ENCODE measurements at regions not wholly inside any gene's neighbourhood (a gene's known extent, or its start where the extent isn't known, plus 50 kb on each side); places are given as distances from the start of the nearest gene placed in this dataset.

DNA sequence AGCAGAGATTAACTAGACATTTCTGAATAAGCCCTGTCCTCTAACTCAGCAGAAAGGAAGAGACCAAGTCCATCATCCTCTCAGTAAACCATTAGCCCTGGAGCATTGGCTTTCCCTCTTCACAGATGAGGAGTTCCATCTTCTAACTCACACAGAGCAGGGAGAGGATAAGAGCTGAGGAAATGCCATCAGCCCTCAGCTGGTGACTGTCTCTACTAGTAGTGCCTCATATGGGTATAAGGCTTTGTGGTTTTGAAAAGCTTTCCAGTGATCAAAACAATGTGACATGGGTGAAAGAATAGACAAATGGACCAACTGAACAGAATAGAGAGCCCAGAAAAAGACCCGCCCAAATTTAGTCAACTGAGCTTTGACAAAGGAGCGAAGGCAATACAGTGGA, 197.2 kb upstream of the NUDT4 start:
- DNase-seq (ENCODE audit: low spot score) = no peak
- TF ChIP-seq, protein P1, sequence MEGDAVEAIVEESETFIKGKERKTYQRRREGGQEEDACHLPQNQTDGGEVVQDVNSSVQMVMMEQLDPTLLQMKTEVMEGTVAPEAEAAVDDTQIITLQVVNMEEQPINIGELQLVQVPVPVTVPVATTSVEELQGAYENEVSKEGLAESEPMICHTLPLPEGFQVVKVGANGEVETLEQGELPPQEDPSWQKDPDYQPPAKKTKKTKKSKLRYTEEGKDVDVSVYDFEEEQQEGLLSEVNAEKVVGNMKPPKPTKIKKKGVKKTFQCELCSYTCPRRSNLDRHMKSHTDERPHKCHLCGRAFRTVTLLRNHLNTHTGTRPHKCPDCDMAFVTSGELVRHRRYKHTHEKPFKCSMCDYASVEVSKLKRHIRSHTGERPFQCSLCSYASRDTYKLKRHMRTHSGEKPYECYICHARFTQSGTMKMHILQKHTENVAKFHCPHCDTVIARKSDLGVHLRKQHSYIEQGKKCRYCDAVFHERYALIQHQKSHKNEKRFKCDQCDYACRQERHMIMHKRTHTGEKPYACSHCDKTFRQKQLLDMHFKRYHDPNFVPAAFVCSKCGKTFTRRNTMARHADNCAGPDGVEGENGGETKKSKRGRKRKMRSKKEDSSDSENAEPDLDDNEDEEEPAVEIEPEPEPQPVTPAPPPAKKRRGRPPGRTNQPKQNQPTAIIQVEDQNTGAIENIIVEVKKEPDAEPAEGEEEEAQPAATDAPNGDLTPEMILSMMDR (IDR thresholded peaks at IDR 0.05; ENCODE audit: extremely low read depth, missing control alignments) = no peak

DNA sequence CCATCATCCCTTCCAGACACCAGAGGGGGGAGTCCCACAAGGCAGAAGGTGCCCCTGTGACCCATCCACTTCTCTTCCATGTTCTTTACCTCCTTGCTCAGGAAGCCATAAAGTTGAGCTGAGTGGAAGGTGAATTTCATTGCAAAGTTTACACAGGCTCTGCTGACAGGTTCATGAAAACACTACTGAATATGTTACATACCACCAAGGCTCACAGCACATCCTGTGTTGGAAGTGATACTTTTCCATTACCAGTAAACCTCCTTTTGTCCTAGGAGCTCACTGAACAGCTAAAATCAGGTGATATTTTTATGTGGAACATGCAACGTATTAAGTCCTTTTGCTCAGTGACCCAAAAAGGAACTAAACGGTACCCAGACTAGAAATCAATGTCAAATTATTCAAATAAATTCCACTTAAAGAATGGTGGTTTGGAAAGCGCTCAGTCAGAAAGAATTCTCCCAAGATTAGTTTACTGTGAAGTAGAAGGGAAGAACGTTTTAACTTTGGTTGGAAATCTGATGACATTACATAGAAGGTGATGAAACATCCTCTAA, 196.2 kb upstream of the NUDT4 start:
- TF ChIP-seq, protein P1 (IDR thresholded peaks at IDR 0.05; ENCODE audit: extremely low read depth, missing control alignments) = no peak
- no peak for DNase-seq (ENCODE audit: low spot score)

DNA sequence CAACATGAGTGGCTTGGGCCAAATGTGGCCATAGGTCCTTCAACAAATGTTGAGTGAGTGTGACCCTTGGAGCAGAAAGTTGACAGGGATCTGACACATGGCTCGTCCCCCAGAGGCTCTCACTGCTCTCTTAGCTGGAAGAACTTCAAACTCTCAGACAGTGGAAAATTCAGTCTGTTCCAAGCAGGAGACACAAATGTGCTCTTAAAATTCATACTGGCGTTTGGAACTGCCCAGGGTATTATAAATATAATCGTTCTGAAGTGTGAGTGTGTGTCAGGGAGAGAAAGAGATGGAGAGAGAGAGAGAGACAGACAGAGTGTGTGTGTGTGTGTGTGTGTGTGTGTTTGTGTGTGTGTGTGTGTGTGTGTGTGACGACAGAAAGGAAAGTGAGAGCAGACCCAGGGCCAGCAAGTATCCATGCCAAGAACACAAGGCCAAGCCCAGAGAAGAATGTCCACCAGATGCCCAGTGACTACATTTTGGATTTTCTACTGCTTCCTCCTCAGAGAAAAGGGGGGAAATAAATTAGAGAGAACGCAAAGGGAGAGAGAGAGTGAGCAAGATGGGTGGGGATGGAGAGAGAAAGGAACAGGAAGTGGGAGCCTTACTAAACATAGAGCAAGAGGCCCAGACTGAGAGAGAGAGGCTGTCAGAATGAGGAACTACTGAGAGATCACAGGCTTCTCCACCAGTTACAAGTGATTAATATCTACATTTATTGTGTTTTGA, 193.6 kb upstream of the NUDT4 start:
- TF ChIP-seq, protein P1 (IDR thresholded peaks at IDR 0.05; ENCODE audit: extremely low read depth, missing control alignments) = no peak
- peak; percentile 59 for DNase-seq (ENCODE audit: low spot score)

DNA sequence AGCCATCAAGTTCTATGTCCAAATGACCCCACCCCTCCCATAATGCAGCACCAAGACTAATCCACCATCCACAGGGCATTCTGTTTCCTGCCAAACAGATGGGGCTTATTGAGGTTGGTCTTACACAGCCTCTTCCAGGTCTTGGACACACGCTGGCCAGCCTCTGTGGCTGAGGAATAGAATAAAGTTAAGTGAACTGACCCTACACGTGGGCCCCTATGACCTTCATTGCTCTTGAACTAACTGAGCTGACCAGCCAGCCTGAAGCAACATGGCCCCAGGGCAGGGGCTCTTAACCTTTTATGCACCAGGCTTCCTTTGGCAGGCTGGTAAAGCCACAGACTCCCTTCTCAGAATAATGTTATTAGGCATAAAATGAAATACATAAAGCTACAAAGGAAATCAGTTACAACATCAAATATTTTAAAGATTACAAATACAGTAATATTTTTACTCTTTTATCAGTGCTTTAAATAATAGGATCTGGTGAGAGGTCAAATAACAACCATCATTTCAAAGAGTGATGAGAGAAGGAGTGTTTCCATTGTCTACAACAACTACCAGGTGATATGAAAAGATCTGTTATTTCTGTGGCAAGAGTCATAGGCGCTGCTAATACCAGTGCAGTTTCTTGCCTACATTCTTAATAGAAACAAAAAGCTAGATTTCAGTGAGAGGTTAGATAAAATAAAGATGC, 192.9 kb upstream of the NUDT4 start:
- DNase-seq (ENCODE audit: low spot score) = no peak
- TF ChIP-seq, protein P1 (IDR thresholded peaks at IDR 0.05; ENCODE audit: extremely low read depth, missing control alignments) = no peak

DNA sequence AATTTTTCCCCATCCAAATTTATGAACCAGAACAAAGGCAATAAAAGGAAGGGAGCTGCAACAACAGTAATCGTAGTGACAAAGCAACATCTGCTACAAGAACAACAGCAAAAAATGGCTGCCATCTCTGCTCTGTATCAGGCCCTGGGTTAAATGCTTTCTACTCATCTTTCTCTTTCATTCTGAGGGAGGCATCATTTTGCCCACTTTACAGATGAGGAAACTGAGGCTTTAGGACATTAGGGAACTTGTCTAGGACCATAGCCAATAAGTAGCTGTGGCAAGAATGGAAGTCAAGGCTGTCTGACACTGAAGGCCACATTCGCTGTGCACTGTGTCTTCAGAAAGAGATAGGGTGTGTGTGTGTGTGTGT, 192.4 kb upstream of the NUDT4 start:
- TF ChIP-seq, protein P1 (IDR thresholded peaks at IDR 0.05; ENCODE audit: extremely low read depth, missing control alignments) = no peak
- no peak for DNase-seq (ENCODE audit: low spot score)

DNA sequence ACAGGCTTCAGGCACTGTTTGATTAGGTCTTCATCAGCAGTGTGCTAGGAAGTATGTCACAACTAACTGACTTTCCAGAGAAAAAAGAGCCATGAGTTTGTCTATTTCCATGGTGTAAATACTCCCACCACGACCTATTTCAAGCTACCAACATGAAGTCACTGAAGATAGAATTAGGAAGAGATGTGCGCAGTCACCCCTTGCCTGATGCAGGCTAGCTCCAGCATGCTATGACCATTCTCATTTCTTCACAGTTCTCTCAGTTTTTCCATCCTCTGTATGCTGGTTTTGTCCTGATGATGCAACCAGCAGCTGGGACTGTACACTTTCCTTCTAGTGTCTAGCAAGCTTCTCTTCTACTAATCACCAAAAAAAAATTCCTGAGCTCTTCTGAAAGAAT, 191.6 kb upstream of the NUDT4 start:
- no peak for DNase-seq (ENCODE audit: low spot score)
- TF ChIP-seq, protein P1 (IDR thresholded peaks at IDR 0.05; ENCODE audit: extremely low read depth, missing control alignments) = no peak

DNA sequence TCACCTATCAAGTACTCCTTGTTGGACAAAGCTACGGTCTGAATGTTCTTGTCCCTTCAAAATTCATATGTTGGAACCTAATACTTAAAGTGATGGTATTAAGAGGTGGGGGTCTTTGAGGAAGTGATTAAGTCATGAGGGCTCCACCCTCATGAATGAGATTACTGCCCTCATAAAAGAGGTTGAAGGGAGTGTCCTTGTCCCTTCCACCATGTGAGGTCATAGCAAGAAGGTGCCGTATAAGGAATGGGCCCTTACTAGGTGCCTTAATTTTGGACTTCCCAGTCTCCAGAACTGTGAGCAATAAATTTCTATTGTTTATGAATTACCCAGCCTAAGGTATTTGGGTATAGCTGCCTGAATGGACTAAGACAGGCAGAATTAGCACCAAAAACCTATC, 191.1 kb upstream of the NUDT4 start:
- TF ChIP-seq, protein P1 (IDR thresholded peaks at IDR 0.05; ENCODE audit: extremely low read depth, missing control alignments) = no peak
- no peak for DNase-seq (ENCODE audit: low spot score)

Data from GM20000 (cell line).